Fibroblast of lung (primary cell): ENCODE measurements at regions not wholly inside any gene's neighbourhood (a gene's known extent, or its start where the extent isn't known, plus 50 kb on each side); places are given as distances from the start of the nearest gene placed in this dataset.

Experiments used
- DNase-seq, 2 donors: peaks; one replicate each; pipeline versions ENCODE4 v3.0.0 to v3.0.0-alpha.2; 2010; ENCODE audit warnings: low read depth in 2 of 2
- H2AFZ ChIP-seq: 2 replicates; pipeline ENCODE4 v1.5.1; 2012; ENCODE audit warnings: low read length, control low read depth, inconsistent platforms
- H3K27ac ChIP-seq: 2 replicates; pipeline ENCODE4 v1.5.1; 2011; ENCODE audit warnings: low read length, control low read depth; ENCODE audit not compliant: insufficient read depth
- H3K27me3 ChIP-seq: 2 replicates; pipeline ENCODE4 v1.5.1; 2011; ENCODE audit warnings: mild to moderate bottlenecking, low read length; ENCODE audit not compliant: control insufficient read depth, insufficient read depth
- H3K36me3 ChIP-seq: 2 replicates; pipeline ENCODE4 v1.5.1; 2011; ENCODE audit warnings: low read length; ENCODE audit not compliant: control insufficient read depth, insufficient read depth
- H3K4me1 ChIP-seq: 2 replicates; pipeline ENCODE4 v1.5.1; 2011; ENCODE audit warnings: low read length; ENCODE audit not compliant: control insufficient read depth, insufficient read depth; ENCODE audit errors: extremely low read depth
- H3K4me2 ChIP-seq: 2 replicates; pipeline ENCODE4 v1.5.1; 2011; ENCODE audit warnings: low read length, control low read depth; ENCODE audit not compliant: insufficient read depth; ENCODE audit errors: extremely low read depth
- H3K4me3 ChIP-seq, 4 experiments: fragments of 200-600 bp in 1 of 4; sonication (generic) in 1 of 4; replicated peaks in 1 of 4; 2 replicates each; pipeline ENCODE4 v1.5.1; 2011 to 2016; ENCODE audit warnings: low read length in 4 of 4, low read depth in 3 of 4, mild to moderate bottlenecking in 3 of 4, control low read depth in 2 of 4, inconsistent platforms in 1 of 4, mixed read lengths in 1 of 4; ENCODE audit not compliant: insufficient read depth in 1 of 4; ENCODE audit errors: control extremely low read depth in 1 of 4
- H3K79me2 ChIP-seq: 2 replicates; pipeline ENCODE4 v1.5.1; 2012; ENCODE audit warnings: mild to moderate bottlenecking, low read length, inconsistent platforms; ENCODE audit not compliant: control insufficient read depth, insufficient read depth
- H3K9ac ChIP-seq: 2 replicates; pipeline ENCODE4 v1.5.1; 2011; ENCODE audit warnings: mild to moderate bottlenecking, low read length, control low read depth; ENCODE audit not compliant: insufficient read depth
- H3K9me3 ChIP-seq: 2 replicates; pipeline ENCODE4 v1.5.1; 2012; ENCODE audit warnings: low read depth, low read length; ENCODE audit not compliant: control insufficient read depth, insufficient read depth
- H4K20me1 ChIP-seq: 2 replicates; pipeline ENCODE4 v1.5.1; 2011; ENCODE audit warnings: low read length; ENCODE audit not compliant: control insufficient read depth, insufficient read depth; ENCODE audit errors: extremely low read depth
- EZH2 ChIP-seq: IDR thresholded peaks from 2 replicates; pipeline ENCODE4 v1.5.1; 2012; ENCODE audit warnings: low read length, control low read depth, mild to moderate bottlenecking; ENCODE audit errors: missing control alignments
- TF ChIP-seq, protein P1 (sequence below), 2 donors: IDR thresholded peaks in 1 of 2; conservative IDR thresholded peaks in 1 of 2; 1 replicate in 1 of 2; 2 replicates in 1 of 2; pipeline ENCODE4 v1.5.1; 2011 to 2012; ENCODE audit warnings: low read length in 2 of 2, control low read depth in 1 of 2, inconsistent platforms in 1 of 2, low read depth in 1 of 2, mild to moderate bottlenecking in 1 of 2

- no peak overlapping the region for H3K4me2 ChIP-seq
- H4K20me1 ChIP-seq = no peaks in the 10 kb centered on the region
- TF ChIP-seq EZH2 = no peak
- TF ChIP-seq, protein P1, sequence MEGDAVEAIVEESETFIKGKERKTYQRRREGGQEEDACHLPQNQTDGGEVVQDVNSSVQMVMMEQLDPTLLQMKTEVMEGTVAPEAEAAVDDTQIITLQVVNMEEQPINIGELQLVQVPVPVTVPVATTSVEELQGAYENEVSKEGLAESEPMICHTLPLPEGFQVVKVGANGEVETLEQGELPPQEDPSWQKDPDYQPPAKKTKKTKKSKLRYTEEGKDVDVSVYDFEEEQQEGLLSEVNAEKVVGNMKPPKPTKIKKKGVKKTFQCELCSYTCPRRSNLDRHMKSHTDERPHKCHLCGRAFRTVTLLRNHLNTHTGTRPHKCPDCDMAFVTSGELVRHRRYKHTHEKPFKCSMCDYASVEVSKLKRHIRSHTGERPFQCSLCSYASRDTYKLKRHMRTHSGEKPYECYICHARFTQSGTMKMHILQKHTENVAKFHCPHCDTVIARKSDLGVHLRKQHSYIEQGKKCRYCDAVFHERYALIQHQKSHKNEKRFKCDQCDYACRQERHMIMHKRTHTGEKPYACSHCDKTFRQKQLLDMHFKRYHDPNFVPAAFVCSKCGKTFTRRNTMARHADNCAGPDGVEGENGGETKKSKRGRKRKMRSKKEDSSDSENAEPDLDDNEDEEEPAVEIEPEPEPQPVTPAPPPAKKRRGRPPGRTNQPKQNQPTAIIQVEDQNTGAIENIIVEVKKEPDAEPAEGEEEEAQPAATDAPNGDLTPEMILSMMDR (conservative IDR thresholded peaks at IDR 0.05 in 1 of 2, IDR thresholded peaks at IDR 0.05 in 1 of 2; ENCODE audit: low read depth in 1 of 2, low read length in 2 of 2) = no peak
- H3K4me3 ChIP-seq = no peak overlapping the region
- H3K36me3 ChIP-seq = no peaks in the 10 kb centered on the region
- no peaks in the 10 kb centered on the region for H3K4me1 ChIP-seq
- H3K27me3 ChIP-seq = no peaks in the 10 kb centered on the region
- no peaks in the 10 kb centered on the region for H3K79me2 ChIP-seq
- no peak overlapping the region for H3K9ac ChIP-seq
- no peak for DNase-seq
- no peaks in the 10 kb centered on the region for H3K9me3 ChIP-seq
- no peak overlapping the region for H3K27ac ChIP-seq
- no peak overlapping the region for H2AFZ ChIP-seq
Measured at GRCh38 chrX:94813541-94813940, 1139.5 kb downstream of the FAM133A start.

GRCh38 chrX:94814216-94814615 is 1140.2 kb downstream of the FAM133A start:
- Histone ChIP-seq H3K4me2 (no peak overlapping the region), H3K4me1 (no peaks in the 10 kb centered on the region), H3K9me3 (no peaks in the 10 kb centered on the region), H4K20me1 (no peaks in the 10 kb centered on the region), H3K27ac (no peak overlapping the region), H3K4me3 (no peak overlapping the region), H3K27me3 (no peaks in the 10 kb centered on the region), H2AFZ (no peak overlapping the region), H3K36me3 (no peaks in the 10 kb centered on the region), H3K79me2 (no peaks in the 10 kb centered on the region), H3K9ac (no peak overlapping the region)
- DNase-seq = no peak
- no peak for TF ChIP-seq EZH2
- TF ChIP-seq, protein P1 (conservative IDR thresholded peaks at IDR 0.05 in 1 of 2, IDR thresholded peaks at IDR 0.05 in 1 of 2; ENCODE audit: low read depth in 1 of 2, low read length in 2 of 2) = no peak

- no peak overlapping the region for H3K4me2 ChIP-seq
- H2AFZ ChIP-seq = no peak overlapping the region
- H3K79me2 ChIP-seq = no peaks in the 10 kb centered on the region
- H3K36me3 ChIP-seq = no peaks in the 10 kb centered on the region
- no peaks in the 10 kb centered on the region for H3K9me3 ChIP-seq
- no peaks in the 10 kb centered on the region for H4K20me1 ChIP-seq
- no peak overlapping the region for H3K9ac ChIP-seq
- no peak overlapping the region for H3K27ac ChIP-seq
- no peak overlapping the region for H3K4me3 ChIP-seq
- no peak for DNase-seq
- no peak for TF ChIP-seq EZH2
- TF ChIP-seq, protein P1 (conservative IDR thresholded peaks at IDR 0.05 in 1 of 2, IDR thresholded peaks at IDR 0.05 in 1 of 2; ENCODE audit: low read depth in 1 of 2, low read length in 2 of 2) = no peak
- H3K4me1 ChIP-seq = no peaks in the 10 kb centered on the region
- H3K27me3 ChIP-seq = no peaks in the 10 kb centered on the region
Measured at GRCh38 chrX:94830717-94831116, 1156.7 kb downstream of the FAM133A start.
